ENCODE measurements at regions not wholly inside any gene's neighbourhood (a gene's known extent, or its start where the extent isn't known, plus 50 kb on each side); places are given as distances from the start of the nearest gene placed in this dataset.
A peak's percentile ranks its signal among the peaks of the same experiment; 100 is the strongest.
"Not testable (repeated sequence)": the region's sequence is repeated elsewhere in the genome, so short reads cannot be mapped to it uniquely, and the experiment has no call there.

DNA sequence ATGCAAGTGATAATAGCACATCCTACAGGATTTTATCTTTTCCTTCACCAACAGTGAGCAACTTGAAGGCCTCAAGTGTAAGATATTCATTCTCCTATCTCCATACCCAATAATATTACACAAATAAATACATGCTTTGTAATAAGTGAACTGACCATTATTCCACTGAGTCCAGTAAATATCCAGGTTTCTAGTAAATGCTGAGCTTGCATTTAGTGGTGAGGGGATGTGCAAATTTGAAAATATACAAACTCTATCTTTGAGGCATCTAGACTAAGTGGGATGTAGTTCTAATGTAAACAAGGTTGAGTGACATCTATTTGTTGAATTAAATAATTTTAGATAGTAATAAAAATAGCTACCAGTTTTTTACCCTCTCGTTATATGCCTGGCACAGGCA is 587.6 kb upstream of the IL12A start:
- Histone ChIP-seq H3K36me3 (ENCODE audit: control insufficient read depth, insufficient read depth, low read length, severe bottlenecking) (no peaks in the 10 kb centered on the region), H3K27me3 (replicated peaks; ENCODE audit: control insufficient read depth, insufficient read depth, low read length) (no peaks in the 10 kb centered on the region), H3K9me3 (ENCODE audit: control insufficient read depth, low read length) (no peaks in the 10 kb centered on the region), H3K4me1 (ENCODE audit: control insufficient read depth, insufficient read depth, low read length) (no peaks in the 10 kb centered on the region), H3K4me3 (ENCODE audit: low read length) (no peak overlapping the region), H3K9ac (ENCODE audit: low read length) (no peak overlapping the region)
- no peak for DNase-seq (ENCODE audit: low read depth)

DNA sequence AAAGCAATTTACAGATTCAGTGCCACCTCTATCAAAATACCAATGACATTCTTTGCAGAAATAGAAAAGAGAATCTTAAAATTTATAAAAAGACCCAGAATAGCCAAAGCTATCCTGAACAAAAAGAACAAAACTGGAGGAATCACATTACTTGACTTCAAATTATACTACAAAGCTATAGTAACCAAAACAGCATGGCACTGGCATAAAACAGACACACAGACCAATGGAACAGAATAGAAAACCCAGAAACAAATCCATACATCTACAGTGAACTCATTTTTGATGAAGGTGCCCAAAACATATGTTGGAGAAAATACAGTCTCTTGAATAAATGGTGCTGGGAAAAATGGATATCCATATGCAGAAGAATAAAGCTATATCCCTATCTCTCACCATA is 578.9 kb upstream of the IL12A start:
- H3K9me3 ChIP-seq (ENCODE audit: control insufficient read depth, low read length): peaks cover 13% of the 10 kb centered on the region
- not testable (repeated sequence) for H3K4me3 ChIP-seq (ENCODE audit: low read length); H3K36me3 ChIP-seq (ENCODE audit: control insufficient read depth, insufficient read depth, low read length, severe bottlenecking); DNase-seq (ENCODE audit: low read depth); H3K4me1 ChIP-seq (ENCODE audit: control insufficient read depth, insufficient read depth, low read length); H3K27me3 ChIP-seq (replicated peaks; ENCODE audit: control insufficient read depth, insufficient read depth, low read length); H3K9ac ChIP-seq (ENCODE audit: low read length)

DNA sequence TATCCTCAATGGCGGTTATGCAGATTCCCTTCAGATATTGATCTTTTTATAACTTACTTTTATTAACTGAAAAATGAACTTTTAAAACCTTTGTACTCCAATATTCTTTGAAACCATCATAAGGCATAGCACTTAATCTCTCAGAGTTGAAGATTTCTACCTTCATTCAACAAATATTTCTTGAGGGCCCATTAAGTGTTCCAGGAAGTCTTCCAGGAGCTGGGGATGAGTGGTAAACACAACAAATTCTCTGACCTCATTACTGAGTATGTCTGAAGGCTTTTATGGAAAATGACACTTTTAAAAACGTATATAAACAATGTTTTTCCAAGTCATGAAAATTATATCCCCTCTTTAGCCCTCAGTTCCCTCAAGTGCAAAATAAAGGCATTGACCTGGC is 575.3 kb upstream of the IL12A start:
- Histone ChIP-seq H3K9me3 (ENCODE audit: control insufficient read depth, low read length) (peaks cover 13% of the 10 kb centered on the region), H3K9ac (ENCODE audit: low read length) (no peak overlapping the region), H3K4me1 (ENCODE audit: control insufficient read depth, insufficient read depth, low read length) (no peaks in the 10 kb centered on the region), H3K36me3 (ENCODE audit: control insufficient read depth, insufficient read depth, low read length, severe bottlenecking) (no peaks in the 10 kb centered on the region), H3K27me3 (replicated peaks; ENCODE audit: control insufficient read depth, insufficient read depth, low read length) (no peaks in the 10 kb centered on the region), H3K4me3 (ENCODE audit: low read length) (no peak overlapping the region)
- DNase-seq (ENCODE audit: low read depth): no peak

DNA sequence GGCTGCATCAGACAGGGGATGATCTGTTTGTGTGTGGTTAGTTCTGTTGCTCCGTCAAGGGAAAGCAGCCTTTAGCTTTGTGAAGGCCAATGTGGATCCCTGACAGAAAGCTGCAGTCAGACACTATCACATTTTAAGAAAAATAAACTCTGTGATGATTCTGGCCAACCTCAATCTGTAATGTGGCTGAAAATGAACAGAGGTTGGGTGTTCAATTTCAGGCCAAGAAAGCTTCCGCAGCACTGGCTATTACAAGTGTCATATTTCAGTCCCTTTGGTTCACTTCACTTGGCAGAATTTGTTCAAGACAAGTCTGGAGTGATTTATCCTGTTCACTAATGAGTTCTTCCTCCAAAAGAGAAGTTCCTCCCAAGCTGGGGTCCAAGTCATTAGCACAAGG is 571.8 kb upstream of the IL12A start:
- no peak overlapping the region for H3K9ac ChIP-seq (ENCODE audit: low read length)
- H3K4me1 ChIP-seq (ENCODE audit: control insufficient read depth, insufficient read depth, low read length): peaks cover 6% of the 10 kb centered on the region
- no peaks in the 10 kb centered on the region for H3K9me3 ChIP-seq (ENCODE audit: control insufficient read depth, low read length)
- no peak overlapping the region for H3K4me3 ChIP-seq (ENCODE audit: low read length)
- peak; percentile 55 for DNase-seq (ENCODE audit: low read depth)
- H3K27me3 ChIP-seq (replicated peaks; ENCODE audit: control insufficient read depth, insufficient read depth, low read length): no peaks in the 10 kb centered on the region
- H3K36me3 ChIP-seq (ENCODE audit: control insufficient read depth, insufficient read depth, low read length, severe bottlenecking): no peaks in the 10 kb centered on the region

DNA sequence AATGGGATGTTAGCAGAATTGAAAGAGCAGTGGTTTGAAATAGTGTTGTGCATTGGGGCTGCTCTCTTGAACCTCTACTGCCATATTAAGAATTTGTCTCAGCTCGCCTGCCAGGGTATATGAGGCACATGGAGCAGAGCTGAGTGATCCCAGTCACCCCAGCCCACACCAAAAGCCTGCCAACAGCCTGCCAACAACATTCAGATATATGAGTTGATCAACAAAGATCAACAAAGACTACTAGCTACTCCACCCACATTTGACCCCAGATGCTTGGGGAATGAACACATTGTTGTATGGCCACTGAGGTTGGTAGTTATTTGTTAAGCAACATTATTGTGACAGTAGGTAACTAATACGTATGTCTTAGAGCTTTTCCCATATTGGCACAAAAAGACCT is 570.9 kb upstream of the IL12A start:
- Histone ChIP-seq H3K4me3 (ENCODE audit: low read length) (no peak overlapping the region), H3K9ac (ENCODE audit: low read length) (no peak overlapping the region), H3K36me3 (ENCODE audit: control insufficient read depth, insufficient read depth, low read length, severe bottlenecking) (no peaks in the 10 kb centered on the region), H3K27me3 (replicated peaks; ENCODE audit: control insufficient read depth, insufficient read depth, low read length) (no peaks in the 10 kb centered on the region), H3K9me3 (ENCODE audit: control insufficient read depth, low read length) (no peaks in the 10 kb centered on the region), H3K4me1 (ENCODE audit: control insufficient read depth, insufficient read depth, low read length) (peaks cover 6% of the 10 kb centered on the region)
- peak; percentile 3 for DNase-seq (ENCODE audit: low read depth)

DNA sequence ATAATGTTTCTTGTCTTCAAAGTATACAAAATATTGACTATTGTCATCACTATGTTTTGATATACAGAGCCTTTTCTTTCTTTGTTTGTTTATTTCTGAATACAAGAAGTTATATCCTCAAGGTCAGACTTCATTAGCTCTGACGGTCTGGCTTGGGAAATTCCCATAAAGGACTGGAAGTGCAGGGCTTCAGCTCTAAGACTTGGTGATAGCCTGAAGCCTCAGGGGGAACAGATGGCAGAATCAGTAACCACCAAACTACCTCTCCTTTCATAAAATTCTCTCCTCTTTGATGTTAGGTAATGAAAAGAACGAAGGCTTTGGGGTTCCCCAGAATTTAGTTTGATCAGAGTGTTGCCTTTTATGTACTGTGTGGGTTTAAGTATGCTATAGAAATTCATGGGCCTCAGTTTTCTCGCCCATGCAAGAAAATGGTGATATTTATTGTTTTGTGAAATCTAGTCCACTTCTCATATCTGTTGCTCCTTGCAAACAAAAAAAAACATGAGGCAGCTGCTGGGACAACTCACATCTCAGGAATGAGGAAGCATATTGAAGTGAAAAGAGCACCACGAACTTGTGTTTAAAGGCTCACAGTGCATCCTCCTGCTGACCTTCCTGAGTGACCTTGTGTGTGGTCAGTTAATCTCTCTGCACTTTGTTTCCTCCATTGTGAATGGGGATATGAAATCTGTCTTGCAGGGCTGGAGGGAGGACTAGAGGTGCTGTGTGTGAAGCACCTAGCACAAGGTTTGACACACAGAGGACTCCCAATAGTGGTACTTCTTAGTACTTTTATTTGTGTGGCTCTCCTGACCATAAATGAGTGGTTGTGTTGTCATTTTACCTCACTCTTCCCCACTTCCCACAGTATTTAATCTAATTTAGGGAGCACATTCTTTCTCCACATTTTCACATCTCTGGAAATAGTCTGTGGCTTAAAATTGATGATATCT is 569.8 kb upstream of the IL12A start:
- H3K9me3 ChIP-seq (ENCODE audit: control insufficient read depth, low read length): no peaks in the 10 kb centered on the region
- no peaks in the 10 kb centered on the region for H3K36me3 ChIP-seq (ENCODE audit: control insufficient read depth, insufficient read depth, low read length, severe bottlenecking)
- H3K27me3 ChIP-seq (replicated peaks; ENCODE audit: control insufficient read depth, insufficient read depth, low read length): no peaks in the 10 kb centered on the region
- H3K4me1 ChIP-seq (ENCODE audit: control insufficient read depth, insufficient read depth, low read length): peaks cover 6% of the 10 kb centered on the region
- no peak overlapping the region for H3K9ac ChIP-seq (ENCODE audit: low read length)
- H3K4me3 ChIP-seq (ENCODE audit: low read length): no peak overlapping the region
- peak; percentile 46 for DNase-seq (ENCODE audit: low read depth)

DNA sequence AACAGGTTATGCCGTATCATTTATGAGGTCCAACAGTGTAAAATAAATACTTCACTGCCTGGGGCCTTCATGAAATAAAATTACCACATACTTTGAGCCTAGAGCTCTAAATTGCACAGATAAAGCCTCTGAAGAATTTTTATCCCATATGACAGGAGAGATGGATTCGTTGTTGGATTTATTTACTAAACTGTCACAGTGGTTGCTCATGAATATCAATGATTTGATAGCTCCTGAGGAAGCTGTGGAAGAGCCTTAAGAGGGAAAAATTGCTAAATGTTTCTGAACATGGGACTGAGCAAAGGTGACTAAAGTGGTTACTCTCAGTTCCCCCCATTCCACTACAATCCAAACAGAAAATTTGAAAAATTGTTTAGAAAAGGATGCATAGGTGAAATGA is 558.9 kb upstream of the IL12A start:
- Histone ChIP-seq H3K27me3 (replicated peaks; ENCODE audit: control insufficient read depth, insufficient read depth, low read length) (no peaks in the 10 kb centered on the region), H3K36me3 (ENCODE audit: control insufficient read depth, insufficient read depth, low read length, severe bottlenecking) (no peaks in the 10 kb centered on the region), H3K4me3 (ENCODE audit: low read length) (no peak overlapping the region), H3K9ac (ENCODE audit: low read length) (no peak overlapping the region), H3K9me3 (ENCODE audit: control insufficient read depth, low read length) (no peaks in the 10 kb centered on the region), H3K4me1 (ENCODE audit: control insufficient read depth, insufficient read depth, low read length) (no peaks in the 10 kb centered on the region)
- DNase-seq (ENCODE audit: low read depth): no peak

DNA sequence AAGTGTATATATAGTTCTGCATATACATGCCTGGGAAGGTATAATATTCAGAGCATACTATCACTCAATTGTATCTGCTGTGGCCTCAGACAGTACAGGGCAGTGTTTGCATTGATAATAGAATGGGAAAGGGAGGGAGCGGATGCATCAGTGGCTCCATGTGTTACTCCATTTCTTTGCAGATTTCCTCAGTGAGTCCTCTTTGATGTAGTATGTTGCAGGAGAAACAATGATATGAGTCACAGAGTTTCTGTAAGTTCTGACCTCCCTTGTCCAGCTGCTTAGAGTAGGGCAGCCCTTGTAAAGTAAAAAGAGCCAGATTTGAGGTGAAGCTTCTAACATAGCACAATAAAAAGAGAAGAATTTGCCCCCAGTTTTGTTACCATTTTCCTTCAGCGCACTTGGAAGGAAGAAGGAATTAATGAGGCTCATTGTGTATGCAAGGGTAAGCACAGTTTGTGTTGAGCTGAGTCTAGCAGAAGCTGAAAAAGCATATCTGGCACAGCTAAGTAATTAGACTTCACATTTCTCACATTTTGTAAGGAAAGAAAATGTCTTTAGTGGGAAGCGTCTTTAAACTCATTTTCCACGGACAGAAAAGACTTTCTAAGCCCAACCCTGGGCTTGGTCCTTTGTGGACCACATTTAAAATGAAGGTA is 555.8 kb upstream of the IL12A start:
- Histone ChIP-seq H3K27me3 (replicated peaks; ENCODE audit: control insufficient read depth, insufficient read depth, low read length) (no peaks in the 10 kb centered on the region), H3K9me3 (ENCODE audit: control insufficient read depth, low read length) (no peaks in the 10 kb centered on the region), H3K9ac (ENCODE audit: low read length) (no peak overlapping the region), H3K4me3 (ENCODE audit: low read length) (no peak overlapping the region), H3K4me1 (ENCODE audit: control insufficient read depth, insufficient read depth, low read length) (no peaks in the 10 kb centered on the region), H3K36me3 (ENCODE audit: control insufficient read depth, insufficient read depth, low read length, severe bottlenecking) (no peaks in the 10 kb centered on the region)
- peak; percentile 15 for DNase-seq (ENCODE audit: low read depth)

DNA sequence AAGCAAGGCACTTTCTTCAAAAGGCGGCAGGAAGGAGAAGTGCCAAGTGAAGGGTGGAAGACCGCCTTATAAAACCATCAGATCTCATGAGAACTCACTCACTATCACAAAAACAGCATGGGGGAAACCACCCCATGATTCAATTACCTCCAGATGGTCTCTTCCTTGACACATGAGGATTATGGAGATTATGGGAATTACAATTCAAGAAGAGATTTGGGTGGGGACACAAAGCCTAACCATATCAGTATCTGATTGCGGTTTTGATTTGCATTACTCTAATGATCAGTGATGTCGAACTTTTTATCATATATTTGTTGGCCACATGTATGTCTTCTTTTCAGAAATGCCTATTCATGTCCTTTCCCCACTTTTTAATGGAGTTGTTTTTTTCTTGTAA is 549.3 kb upstream of the IL12A start:
- Histone ChIP-seq H3K9ac (ENCODE audit: low read length) (no peak overlapping the region), H3K27me3 (replicated peaks; ENCODE audit: control insufficient read depth, insufficient read depth, low read length) (no peaks in the 10 kb centered on the region), H3K4me3 (ENCODE audit: low read length) (no peak overlapping the region), H3K9me3 (ENCODE audit: control insufficient read depth, low read length) (peaks cover 4% of the 10 kb centered on the region), H3K36me3 (ENCODE audit: control insufficient read depth, insufficient read depth, low read length, severe bottlenecking) (no peaks in the 10 kb centered on the region), H3K4me1 (ENCODE audit: control insufficient read depth, insufficient read depth, low read length) (no peaks in the 10 kb centered on the region)
- DNase-seq (ENCODE audit: low read depth): no peak

DNA sequence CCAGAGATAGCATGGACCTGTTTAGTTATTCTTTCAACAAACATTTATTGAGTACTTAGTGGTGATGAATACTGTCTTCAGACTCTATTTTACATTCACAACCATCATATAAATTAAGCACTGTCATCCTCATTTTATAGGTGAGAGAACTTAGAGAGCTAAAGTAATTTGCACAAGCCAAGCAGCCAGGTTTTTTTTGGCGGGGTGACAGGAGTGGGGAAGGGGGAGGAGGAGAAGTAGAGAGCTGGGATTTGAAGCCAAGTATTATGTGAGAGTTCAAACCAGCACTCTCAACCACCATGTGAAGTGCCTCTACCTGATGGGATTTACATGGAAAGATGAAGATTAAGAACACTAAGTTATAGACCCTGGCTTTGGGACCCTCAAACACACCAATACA is 547.4 kb upstream of the IL12A start:
- Histone ChIP-seq H3K27me3 (replicated peaks; ENCODE audit: control insufficient read depth, insufficient read depth, low read length) (no peaks in the 10 kb centered on the region), H3K9ac (ENCODE audit: low read length) (no peak overlapping the region), H3K4me3 (ENCODE audit: low read length) (no peak overlapping the region), H3K9me3 (ENCODE audit: control insufficient read depth, low read length) (peaks cover 4% of the 10 kb centered on the region), H3K36me3 (ENCODE audit: control insufficient read depth, insufficient read depth, low read length, severe bottlenecking) (no peaks in the 10 kb centered on the region), H3K4me1 (ENCODE audit: control insufficient read depth, insufficient read depth, low read length) (no peaks in the 10 kb centered on the region)
- DNase-seq (ENCODE audit: low read depth): no peak

DNA sequence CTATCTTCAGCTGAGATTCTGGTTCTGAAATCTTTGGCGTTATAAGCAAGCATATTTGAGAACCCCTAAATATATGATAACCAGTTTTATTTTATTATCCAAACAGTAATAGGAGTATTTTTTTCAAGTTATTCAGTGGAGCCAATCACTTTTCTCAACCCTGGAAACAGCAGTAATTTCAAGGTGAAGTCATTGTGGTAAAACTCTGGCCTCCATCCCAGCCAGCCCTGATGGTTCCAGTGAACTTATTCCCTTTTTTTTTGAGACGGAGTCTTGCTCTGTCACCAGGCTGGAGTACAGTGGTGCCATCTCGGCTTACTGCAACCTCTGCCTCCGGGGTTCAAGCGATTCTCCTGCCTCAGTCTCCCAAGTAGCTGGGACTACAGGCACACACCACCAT is 545.4 kb upstream of the IL12A start:
- Histone ChIP-seq H3K36me3 (ENCODE audit: control insufficient read depth, insufficient read depth, low read length, severe bottlenecking) (no peaks in the 10 kb centered on the region), H3K4me1 (ENCODE audit: control insufficient read depth, insufficient read depth, low read length) (no peaks in the 10 kb centered on the region)

More for the DNA sequence above, 545.4 kb upstream of the IL12A start:
- H3K4me3 ChIP-seq (ENCODE audit: low read length): no peak overlapping the region
- H3K9ac ChIP-seq (ENCODE audit: low read length): no peak overlapping the region
- no peaks in the 10 kb centered on the region for H3K27me3 ChIP-seq (replicated peaks; ENCODE audit: control insufficient read depth, insufficient read depth, low read length)
- DNase-seq (ENCODE audit: low read depth): no peak
- H3K9me3 ChIP-seq (ENCODE audit: control insufficient read depth, low read length): peaks cover 4% of the 10 kb centered on the region

Measured in adipocyte (in vitro differentiated cells).